KMS-11 (cell line): ENCODE measurements at regions not wholly inside any gene's neighbourhood (a gene's known extent, or its start where the extent isn't known, plus 50 kb on each side); places are given as distances from the start of the nearest gene placed in this dataset.

Source experiments
- H2AFZ ChIP-seq: fragments of 200-600 bp; sonication (generic); 2 replicates; pipeline ENCODE4 v1.6.1; 2016; ENCODE audit warnings: antibody characterized with exemption, mixed run types, low read depth
- H3K27ac ChIP-seq: fragments of 200-600 bp; sonication (generic); 2 replicates; pipeline ENCODE4 v1.6.1; 2016; ENCODE audit warnings: mild to moderate bottlenecking, mixed run types
- H3K27me3 ChIP-seq: fragments of 200-600 bp; sonication (generic); 2 replicates; pipeline ENCODE4 v1.6.1; 2017; ENCODE audit warnings: mild to moderate bottlenecking, low read depth, mixed run types, moderate library complexity; ENCODE audit not compliant: insufficient read depth
- H3K36me3 ChIP-seq: fragments of 200-600 bp; sonication (generic); 2 replicates; pipeline ENCODE4 v1.6.1; 2017; ENCODE audit warnings: mild to moderate bottlenecking, mixed run types; ENCODE audit not compliant: insufficient read depth
- H3K4me1 ChIP-seq: fragments of 200-600 bp; sonication (generic); 2 replicates; pipeline ENCODE4 v1.6.1; 2016; ENCODE audit warnings: mild to moderate bottlenecking, low read depth, mixed run types; ENCODE audit not compliant: poor library complexity, severe bottlenecking
- H3K4me2 ChIP-seq: fragments of 200-600 bp; sonication (generic); 2 replicates; pipeline ENCODE4 v1.7.0; 2016; ENCODE audit warnings: mild to moderate bottlenecking, mixed run types
- H3K4me3 ChIP-seq: fragments of 200-600 bp; sonication (generic); IDR thresholded peaks from 2 replicates; pipeline ENCODE4 v1.6.1; 2017; ENCODE audit warnings: low read depth, low read length, mixed read lengths; ENCODE audit not compliant: insufficient read depth
- H3K79me2 ChIP-seq: fragments of 200-600 bp; sonication (generic); 2 replicates; pipeline ENCODE4 v1.6.1; 2016; ENCODE audit warnings: low read depth, mixed run types; ENCODE audit not compliant: insufficient read depth
- H3K9ac ChIP-seq: fragments of 200-600 bp; sonication (generic); 2 replicates; pipeline ENCODE4 v1.6.1; 2016; ENCODE audit warnings: mild to moderate bottlenecking, mixed run types
- H4K20me1 ChIP-seq: fragments of 200-600 bp; sonication (generic); 2 replicates; pipeline ENCODE4 v1.6.1; 2016; ENCODE audit warnings: mild to moderate bottlenecking, mixed run types; ENCODE audit not compliant: insufficient read depth
- TF ChIP-seq, protein P1 (sequence below): fragments of 200-600 bp; sonication (generic); conservative IDR thresholded peaks from 2 replicates; pipeline ENCODE4 v1.6.1; 2017; ENCODE audit warnings: low read depth, mild to moderate bottlenecking, antibody characterized with exemption, low read length, moderate library complexity, mixed read lengths

GRCh38 chr12:17371491-17372215 lies 718.3 kb downstream of the RERGL start:
- H3K4me2 ChIP-seq = no peak overlapping the region
- no peak overlapping the region for H3K9ac ChIP-seq
- no peaks in the 10 kb centered on the region for H3K36me3 ChIP-seq
- H3K27me3 ChIP-seq = no peaks in the 10 kb centered on the region
- TF ChIP-seq, protein P1, sequence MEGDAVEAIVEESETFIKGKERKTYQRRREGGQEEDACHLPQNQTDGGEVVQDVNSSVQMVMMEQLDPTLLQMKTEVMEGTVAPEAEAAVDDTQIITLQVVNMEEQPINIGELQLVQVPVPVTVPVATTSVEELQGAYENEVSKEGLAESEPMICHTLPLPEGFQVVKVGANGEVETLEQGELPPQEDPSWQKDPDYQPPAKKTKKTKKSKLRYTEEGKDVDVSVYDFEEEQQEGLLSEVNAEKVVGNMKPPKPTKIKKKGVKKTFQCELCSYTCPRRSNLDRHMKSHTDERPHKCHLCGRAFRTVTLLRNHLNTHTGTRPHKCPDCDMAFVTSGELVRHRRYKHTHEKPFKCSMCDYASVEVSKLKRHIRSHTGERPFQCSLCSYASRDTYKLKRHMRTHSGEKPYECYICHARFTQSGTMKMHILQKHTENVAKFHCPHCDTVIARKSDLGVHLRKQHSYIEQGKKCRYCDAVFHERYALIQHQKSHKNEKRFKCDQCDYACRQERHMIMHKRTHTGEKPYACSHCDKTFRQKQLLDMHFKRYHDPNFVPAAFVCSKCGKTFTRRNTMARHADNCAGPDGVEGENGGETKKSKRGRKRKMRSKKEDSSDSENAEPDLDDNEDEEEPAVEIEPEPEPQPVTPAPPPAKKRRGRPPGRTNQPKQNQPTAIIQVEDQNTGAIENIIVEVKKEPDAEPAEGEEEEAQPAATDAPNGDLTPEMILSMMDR = no peak
- no peak overlapping the region for H3K4me3 ChIP-seq
- H3K27ac ChIP-seq = no peak overlapping the region
- no peaks in the 10 kb centered on the region for H3K4me1 ChIP-seq
- no peaks in the 10 kb centered on the region for H4K20me1 ChIP-seq
- no peak overlapping the region for H2AFZ ChIP-seq
- no peaks in the 10 kb centered on the region for H3K79me2 ChIP-seq

DNA sequence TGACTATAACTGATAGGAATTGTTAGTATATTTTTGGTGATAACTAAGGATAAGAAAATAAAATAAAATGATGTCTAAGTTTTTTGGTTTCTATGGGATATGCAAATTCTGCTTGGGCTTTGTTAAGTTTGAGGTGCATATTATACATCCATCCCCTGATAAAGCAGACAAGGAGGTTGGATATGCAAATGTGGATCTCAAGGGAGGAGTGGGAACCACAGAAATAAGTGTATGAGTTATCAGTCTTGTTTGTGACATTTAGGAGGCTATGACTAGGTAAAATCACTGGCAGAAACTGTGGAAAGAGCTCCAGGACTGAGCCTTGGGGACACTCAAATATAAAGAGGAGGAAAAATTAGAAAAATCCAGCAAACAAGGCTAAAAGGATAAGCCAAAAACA lies 719.4 kb downstream of the RERGL start:
- Histone ChIP-seq H3K9ac (no peak overlapping the region), H3K36me3 (no peaks in the 10 kb centered on the region), H3K4me2 (no peak overlapping the region), H4K20me1 (no peaks in the 10 kb centered on the region), H2AFZ (no peak overlapping the region), H3K4me1 (no peaks in the 10 kb centered on the region), H3K27me3 (no peaks in the 10 kb centered on the region), H3K79me2 (no peaks in the 10 kb centered on the region), H3K27ac (no peak overlapping the region), H3K4me3 (no peak overlapping the region)
- TF ChIP-seq, protein P1 = no peak

DNA sequence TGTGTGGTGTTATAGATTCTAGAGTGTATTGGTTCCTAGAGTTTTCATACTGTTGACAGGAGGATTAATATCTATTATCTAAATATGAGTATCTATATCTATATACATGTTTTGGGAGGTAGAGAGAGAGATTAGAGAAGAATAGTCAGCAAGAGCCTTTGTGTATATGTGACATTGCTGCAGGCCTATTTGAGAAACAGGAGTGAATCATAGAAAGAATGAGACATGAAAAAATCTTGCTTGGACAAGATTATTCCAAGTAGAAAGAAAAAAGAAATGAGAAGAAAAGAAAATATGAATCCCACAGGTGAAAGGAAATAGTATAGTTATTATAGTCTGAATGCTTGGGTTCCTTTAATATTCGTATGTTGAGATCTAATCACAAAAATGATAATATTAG lies 720.4 kb downstream of the RERGL start:
- Histone ChIP-seq H3K36me3 (no peaks in the 10 kb centered on the region), H3K4me3 (no peak overlapping the region), H3K4me1 (no peaks in the 10 kb centered on the region)

GRCh38 chr12:17361224-17361623 lies 728.8 kb downstream of the RERGL start:
- H3K79me2 ChIP-seq = no peaks in the 10 kb centered on the region
- H3K27ac ChIP-seq = no peak overlapping the region
- no peak overlapping the region for H2AFZ ChIP-seq
- H4K20me1 ChIP-seq = no peaks in the 10 kb centered on the region
- no peak overlapping the region for H3K4me3 ChIP-seq
- no peak overlapping the region for H3K9ac ChIP-seq
- no peaks in the 10 kb centered on the region for H3K27me3 ChIP-seq
- no peaks in the 10 kb centered on the region for H3K36me3 ChIP-seq
- H3K4me2 ChIP-seq = no peak overlapping the region
- TF ChIP-seq, protein P1 = no peak
- no peaks in the 10 kb centered on the region for H3K4me1 ChIP-seq

More for the DNA sequence above, 720.4 kb downstream of the RERGL start:
- no peak overlapping the region for H2AFZ ChIP-seq
- H4K20me1 ChIP-seq = no peaks in the 10 kb centered on the region
- no peak overlapping the region for H3K27ac ChIP-seq
- no peaks in the 10 kb centered on the region for H3K27me3 ChIP-seq
- no peak overlapping the region for H3K9ac ChIP-seq
- no peak overlapping the region for H3K4me2 ChIP-seq
- TF ChIP-seq, protein P1 = no peak
- H3K79me2 ChIP-seq = no peaks in the 10 kb centered on the region
